Fibroblast of lung (primary cell): ENCODE measurements at regions not wholly inside any gene's neighbourhood (a gene's known extent, or its start where the extent isn't known, plus 50 kb on each side); places are given as distances from the start of the nearest gene placed in this dataset.

Experiments used
- DNase-seq, 2 donors: peaks; one replicate each; pipeline versions ENCODE4 v3.0.0 to v3.0.0-alpha.2; 2010; ENCODE audit warnings: low read depth in 2 of 2
- H2AFZ ChIP-seq: 2 replicates; pipeline ENCODE4 v1.5.1; 2012; ENCODE audit warnings: low read length, control low read depth, inconsistent platforms
- H3K27ac ChIP-seq: 2 replicates; pipeline ENCODE4 v1.5.1; 2011; ENCODE audit warnings: low read length, control low read depth; ENCODE audit not compliant: insufficient read depth
- H3K27me3 ChIP-seq: 2 replicates; pipeline ENCODE4 v1.5.1; 2011; ENCODE audit warnings: mild to moderate bottlenecking, low read length; ENCODE audit not compliant: control insufficient read depth, insufficient read depth
- H3K36me3 ChIP-seq: 2 replicates; pipeline ENCODE4 v1.5.1; 2011; ENCODE audit warnings: low read length; ENCODE audit not compliant: control insufficient read depth, insufficient read depth
- H3K4me1 ChIP-seq: 2 replicates; pipeline ENCODE4 v1.5.1; 2011; ENCODE audit warnings: low read length; ENCODE audit not compliant: control insufficient read depth, insufficient read depth; ENCODE audit errors: extremely low read depth
- H3K4me2 ChIP-seq: 2 replicates; pipeline ENCODE4 v1.5.1; 2011; ENCODE audit warnings: low read length, control low read depth; ENCODE audit not compliant: insufficient read depth; ENCODE audit errors: extremely low read depth
- H3K4me3 ChIP-seq, 4 experiments: fragments of 200-600 bp in 1 of 4; sonication (generic) in 1 of 4; replicated peaks in 1 of 4; 2 replicates each; pipeline ENCODE4 v1.5.1; 2011 to 2016; ENCODE audit warnings: low read length in 4 of 4, low read depth in 3 of 4, mild to moderate bottlenecking in 3 of 4, control low read depth in 2 of 4, inconsistent platforms in 1 of 4, mixed read lengths in 1 of 4; ENCODE audit not compliant: insufficient read depth in 1 of 4; ENCODE audit errors: control extremely low read depth in 1 of 4
- H3K79me2 ChIP-seq: 2 replicates; pipeline ENCODE4 v1.5.1; 2012; ENCODE audit warnings: mild to moderate bottlenecking, low read length, inconsistent platforms; ENCODE audit not compliant: control insufficient read depth, insufficient read depth
- H3K9ac ChIP-seq: 2 replicates; pipeline ENCODE4 v1.5.1; 2011; ENCODE audit warnings: mild to moderate bottlenecking, low read length, control low read depth; ENCODE audit not compliant: insufficient read depth
- H3K9me3 ChIP-seq: 2 replicates; pipeline ENCODE4 v1.5.1; 2012; ENCODE audit warnings: low read depth, low read length; ENCODE audit not compliant: control insufficient read depth, insufficient read depth
- H4K20me1 ChIP-seq: 2 replicates; pipeline ENCODE4 v1.5.1; 2011; ENCODE audit warnings: low read length; ENCODE audit not compliant: control insufficient read depth, insufficient read depth; ENCODE audit errors: extremely low read depth
- CTCF ChIP-seq, 2 donors: IDR thresholded peaks in 1 of 2; conservative IDR thresholded peaks in 1 of 2; 1 replicate in 1 of 2; 2 replicates in 1 of 2; pipeline ENCODE4 v1.5.1; 2011 to 2012; ENCODE audit warnings: low read length in 2 of 2, control low read depth in 1 of 2, inconsistent platforms in 1 of 2, low read depth in 1 of 2, mild to moderate bottlenecking in 1 of 2
- EZH2 ChIP-seq: IDR thresholded peaks from 2 replicates; pipeline ENCODE4 v1.5.1; 2012; ENCODE audit warnings: low read length, control low read depth, mild to moderate bottlenecking; ENCODE audit errors: missing control alignments

GRCh38 chr18:22056950-22057349 is 112.4 kb upstream of the GATA6 start:
- H3K4me3 ChIP-seq = no peak overlapping the region
- no peaks in the 10 kb centered on the region for H3K36me3 ChIP-seq
- no peak for TF ChIP-seq EZH2
- TF ChIP-seq CTCF (conservative IDR thresholded peaks at IDR 0.05 in 1 of 2, IDR thresholded peaks at IDR 0.05 in 1 of 2; ENCODE audit: low read depth in 1 of 2, low read length in 2 of 2) = no peak
- DNase-seq = no peak
- H2AFZ ChIP-seq = no peak overlapping the region
- H3K27ac ChIP-seq = no peak overlapping the region
- no peaks in the 10 kb centered on the region for H3K9me3 ChIP-seq
- H3K9ac ChIP-seq = no peak overlapping the region
- H3K79me2 ChIP-seq = no peaks in the 10 kb centered on the region
- H3K27me3 ChIP-seq = no peaks in the 10 kb centered on the region
- H3K4me1 ChIP-seq = no peaks in the 10 kb centered on the region
- H3K4me2 ChIP-seq = no peak overlapping the region
- H4K20me1 ChIP-seq = no peaks in the 10 kb centered on the region

- Histone ChIP-seq H3K27ac (no peak overlapping the region), H3K36me3 (no peaks in the 10 kb centered on the region), H2AFZ (no peak overlapping the region), H3K79me2 (no peaks in the 10 kb centered on the region), H3K27me3 (no peaks in the 10 kb centered on the region), H3K4me2 (no peak overlapping the region), H3K4me3 (no peak overlapping the region), H3K9ac (no peak overlapping the region), H3K4me1 (no peaks in the 10 kb centered on the region), H4K20me1 (no peaks in the 10 kb centered on the region), H3K9me3 (no peaks in the 10 kb centered on the region)
- peak in 1 of 2 donors; percentile 6 for DNase-seq
- TF ChIP-seq EZH2 (no peak), CTCF (conservative IDR thresholded peaks at IDR 0.05 in 1 of 2, IDR thresholded peaks at IDR 0.05 in 1 of 2; ENCODE audit: low read depth in 1 of 2, low read length in 2 of 2) (no peak)
These were observed 111.4 kb upstream of the GATA6 start for GRCh38 chr18:22057908-22058527.

- no peak for DNase-seq
- Histone ChIP-seq H3K4me3 (no peak overlapping the region), H2AFZ (no peak overlapping the region), H3K4me2 (no peak overlapping the region), H3K27me3 (no peaks in the 10 kb centered on the region), H3K4me1 (no peaks in the 10 kb centered on the region), H3K27ac (no peak overlapping the region), H4K20me1 (no peaks in the 10 kb centered on the region), H3K9ac (no peak overlapping the region), H3K9me3 (no peaks in the 10 kb centered on the region), H3K36me3 (no peaks in the 10 kb centered on the region), H3K79me2 (no peaks in the 10 kb centered on the region)
- TF ChIP-seq EZH2 (no peak), CTCF (conservative IDR thresholded peaks at IDR 0.05 in 1 of 2, IDR thresholded peaks at IDR 0.05 in 1 of 2; ENCODE audit: low read depth in 1 of 2, low read length in 2 of 2) (no peak)
These were observed 109.0 kb upstream of the GATA6 start for GRCh38 chr18:22060361-22060760.
